Retina (tissue), 1 donor: ENCODE measurements at regions not wholly inside any gene's neighbourhood (a gene's known extent, or its start where the extent isn't known, plus 50 kb on each side); places are given as distances from the start of the nearest gene placed in this dataset.

Experiments used
- DNase-seq: peaks from one replicate; pipeline ENCODE4 v3.0.0-alpha.2; 2016

- DNase-seq, result peak; percentile 47
Measured at GRCh38 chr12:32047357-32048212, 59.1 kb upstream of the BICD1 start.

DNA sequence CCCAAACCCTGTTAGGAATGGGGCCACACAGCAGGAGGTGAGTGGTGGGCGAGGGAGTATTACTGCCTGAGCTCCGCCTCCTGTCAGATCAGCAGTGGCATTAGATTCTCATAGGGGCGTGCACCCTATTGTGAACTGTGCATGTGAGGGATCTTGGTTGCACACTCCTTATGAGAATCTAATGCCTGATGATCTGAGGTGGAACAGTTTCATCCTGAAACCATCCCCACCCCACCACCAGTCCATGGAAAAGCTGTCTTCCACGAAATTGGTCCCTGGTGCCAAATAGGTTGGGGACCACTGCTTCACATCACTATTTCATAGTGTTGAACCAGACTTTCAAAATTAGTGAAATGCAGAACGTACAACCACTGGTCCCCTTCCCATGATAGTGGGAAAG is 57.9 kb upstream of the BICD1 start:
- no peak for DNase-seq

GRCh38 chr12:32049956-32050355 is 56.7 kb upstream of the BICD1 start:
- DNase-seq, result no peak

DNA sequence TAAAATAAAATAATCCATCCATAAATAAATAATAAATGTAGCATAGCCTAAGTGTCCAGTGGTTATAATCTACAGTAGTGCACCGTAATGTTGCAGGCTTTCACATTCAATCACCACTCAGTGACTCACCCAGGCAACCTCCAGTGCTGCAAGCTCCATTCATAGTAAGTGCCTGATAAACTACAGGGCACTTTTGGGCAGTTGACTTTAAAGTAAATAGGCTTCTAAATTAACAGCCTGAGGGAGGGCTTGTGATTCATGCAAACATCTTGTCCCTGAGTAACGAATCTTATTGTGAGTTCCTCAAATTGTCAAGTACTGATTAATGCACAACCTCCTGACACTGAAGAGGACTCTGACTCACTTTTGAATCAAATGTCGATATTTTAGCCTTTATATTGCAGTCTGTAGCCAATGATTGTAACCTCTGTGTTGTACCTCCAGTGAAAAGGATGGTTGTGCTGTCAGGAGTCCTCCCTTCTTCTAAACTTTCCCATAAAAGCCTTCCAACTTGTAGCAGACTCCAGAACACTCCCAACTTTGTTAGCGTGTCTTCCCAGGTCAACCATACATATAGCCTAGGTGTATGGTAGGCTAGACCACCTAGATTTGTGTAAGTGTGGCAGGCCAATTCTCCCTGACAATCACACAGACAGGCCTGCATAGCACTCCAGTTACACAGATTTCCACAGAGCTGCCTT is 55.0 kb upstream of the BICD1 start:
- DNase-seq, result no peak

- DNase-seq, result no peak
Measured at GRCh38 chr12:32052212-32052713, 54.4 kb upstream of the BICD1 start.

DNA sequence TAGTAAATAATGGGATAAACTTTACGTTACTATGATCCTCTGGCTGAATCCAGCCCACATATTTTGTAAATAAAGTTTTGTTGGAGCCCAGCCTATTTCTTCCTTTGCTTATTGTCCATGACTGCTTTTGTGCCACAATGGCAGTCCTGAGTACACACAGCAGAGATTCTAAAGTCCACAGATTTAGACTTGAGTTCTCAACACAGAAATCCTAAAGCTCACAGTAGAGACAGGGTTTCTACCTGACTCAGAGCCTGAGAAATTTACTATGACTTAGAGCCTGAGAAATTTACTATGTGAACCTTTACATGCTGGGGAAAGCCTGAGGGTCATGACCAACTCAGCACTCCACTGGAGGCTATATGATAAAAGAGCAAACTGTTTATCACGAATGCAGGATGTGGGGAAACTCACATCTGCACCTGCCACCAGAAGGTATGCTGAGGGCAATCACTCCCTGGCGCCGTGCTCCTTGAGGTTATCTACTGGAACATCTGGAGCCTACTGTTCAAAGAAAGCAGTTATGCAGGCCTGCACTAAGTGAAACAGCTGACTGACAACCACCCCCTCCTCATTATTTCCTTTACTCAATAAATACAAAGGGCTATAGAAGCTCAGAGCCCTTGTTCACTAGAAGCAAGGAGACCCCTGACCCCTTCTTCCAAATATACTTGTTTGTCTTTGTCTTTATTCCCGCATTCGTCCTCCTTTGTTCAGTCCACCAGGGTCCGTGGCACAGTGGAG is 52.6 kb upstream of the BICD1 start:
- no peak for DNase-seq
